OCI-LY1 (cell line): ENCODE measurements at regions not wholly inside any gene's neighbourhood (a gene's known extent, or its start where the extent isn't known, plus 50 kb on each side); places are given as distances from the start of the nearest gene placed in this dataset.

Experiments
- H2AFZ ChIP-seq: fragments of 200-600 bp; sonication (generic), shearing (Covaris generic); 2 replicates; pipeline ENCODE4 v1.6.0; 2014; ENCODE audit warnings: antibody characterized with exemption, mild to moderate bottlenecking, low read length
- H3F3A ChIP-seq: fragments of 200-600 bp; sonication (generic), shearing (Covaris generic); 2 replicates; pipeline ENCODE4 v1.6.0; 2014; ENCODE audit warnings: mild to moderate bottlenecking, antibody characterized with exemption, low read length, moderate library complexity; ENCODE audit not compliant: insufficient read depth
- H3K27ac ChIP-seq: fragments of 200-600 bp; sonication (generic); 2 replicates; pipeline ENCODE4 v1.5.1; 2014; ENCODE audit warnings: low read length, mixed run types, mild to moderate bottlenecking, low read depth; ENCODE audit not compliant: poor library complexity, severe bottlenecking
- H3K27me3 ChIP-seq: fragments of 200-600 bp; sonication (generic); 2 replicates; pipeline ENCODE4 v1.6.0; 2014; ENCODE audit warnings: antibody characterized with exemption, mild to moderate bottlenecking, low read length, moderate library complexity; ENCODE audit not compliant: insufficient read depth
- H3K36me3 ChIP-seq: fragments of 200-600 bp; sonication (generic); 2 replicates; pipeline ENCODE4 v1.6.1; 2014; ENCODE audit warnings: mild to moderate bottlenecking, antibody characterized with exemption, low read length, moderate library complexity, mixed read lengths; ENCODE audit not compliant: insufficient read depth
- H3K4me1 ChIP-seq: fragments of 200-600 bp; sonication (generic); 2 replicates; pipeline ENCODE4 v1.5.1; 2014; ENCODE audit warnings: mild to moderate bottlenecking, low read length, moderate library complexity; ENCODE audit not compliant: insufficient read depth, severe bottlenecking
- H3K4me2 ChIP-seq: fragments of 200-600 bp; sonication (generic), shearing (Covaris generic); 2 replicates; pipeline ENCODE4 v1.6.1; 2014; ENCODE audit warnings: low read length
- H3K4me3 ChIP-seq: fragments of 200-600 bp; sonication (generic); 2 replicates; pipeline ENCODE4 v1.5.1; 2014; ENCODE audit warnings: low read length, low read depth, mild to moderate bottlenecking, mixed read lengths; ENCODE audit not compliant: poor library complexity, severe bottlenecking
- H3K79me2 ChIP-seq: fragments of 200-600 bp; shearing (Covaris generic); 2 replicates; pipeline ENCODE4 v1.6.1; 2016; ENCODE audit warnings: mixed run types, low read length, mixed read lengths; ENCODE audit not compliant: insufficient read depth
- H3K9ac ChIP-seq: fragments of 200-600 bp; sonication (generic), shearing (Covaris generic); 2 replicates; pipeline ENCODE4 v1.6.1; 2014; ENCODE audit warnings: mild to moderate bottlenecking, low read length, mixed read lengths
- H3K9me2 ChIP-seq: fragments of 200-600 bp; sonication (generic), shearing (Covaris generic); 2 replicates; pipeline ENCODE4 v1.6.1; 2014; ENCODE audit warnings: low read depth, mild to moderate bottlenecking, low read length, mixed read lengths
- H3K9me3 ChIP-seq: fragments of 200-600 bp; shearing (Covaris generic); 2 replicates; pipeline ENCODE4 v1.6.1; 2014; ENCODE audit warnings: low read length, mixed read lengths
- H4K20me1 ChIP-seq: fragments of 200-600 bp; sonication (generic), shearing (Covaris generic); 2 replicates; pipeline ENCODE4 v1.6.0; 2016; ENCODE audit warnings: mild to moderate bottlenecking, low read length; ENCODE audit not compliant: insufficient read depth
- CTCF ChIP-seq: fragments of 200-600 bp; sonication (generic), shearing (Covaris generic); IDR thresholded peaks from 2 replicates; pipeline ENCODE4 v1.5.1; 2017; ENCODE audit warnings: mild to moderate bottlenecking, antibody characterized with exemption, low read length, moderate library complexity, mixed read lengths
- EZH2 ChIP-seq: fragments of 200-600 bp; sonication (generic), shearing (Covaris generic); IDR thresholded peaks from 2 replicates; pipeline ENCODE4 v1.8.0; 2017; ENCODE audit warnings: borderline replicate concordance, mixed run types, mild to moderate bottlenecking, antibody characterized with exemption, low read length, moderate library complexity, mixed read lengths

DNA sequence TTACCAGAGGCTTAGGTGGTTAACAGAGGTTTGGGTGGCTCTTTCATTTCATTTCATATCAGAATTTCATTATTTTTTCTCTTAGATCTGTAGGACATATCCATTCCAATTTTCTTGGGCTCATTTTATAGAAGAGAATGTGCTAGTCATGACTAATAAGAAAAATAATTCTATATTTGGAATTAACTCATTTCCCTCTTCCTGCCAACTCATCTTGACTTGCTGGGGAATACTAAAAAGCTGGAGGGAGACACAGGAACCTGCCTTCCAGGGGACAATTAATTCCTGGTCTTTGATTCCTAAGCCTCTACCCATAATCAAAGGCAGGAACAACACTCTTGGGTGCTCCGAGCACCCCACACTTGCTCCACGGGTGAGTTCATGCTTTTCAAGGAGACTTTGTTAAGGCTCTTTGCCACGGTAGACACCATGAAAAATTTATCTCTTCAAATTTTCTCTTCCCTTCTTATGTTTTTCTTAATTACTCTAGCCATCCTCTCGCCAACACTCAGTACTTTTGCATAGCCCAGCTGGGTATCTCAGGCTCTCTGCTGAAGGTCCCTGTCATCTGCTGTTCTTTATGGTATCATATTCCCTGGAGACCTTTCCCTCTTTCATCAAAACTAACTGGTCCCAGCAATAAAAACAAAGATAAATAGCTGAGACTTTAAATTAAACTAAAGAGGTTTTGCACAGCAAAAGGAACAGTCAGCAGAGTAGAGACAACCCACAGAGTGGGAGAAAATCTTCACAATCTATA, 273.9 kb downstream of the NPR3 start:
- TF ChIP-seq EZH2: no peak
- no peak for TF ChIP-seq CTCF
- Histone ChIP-seq H3K27ac (no peak overlapping the region), H3K36me3 (no peaks in the 10 kb centered on the region)

DNA sequence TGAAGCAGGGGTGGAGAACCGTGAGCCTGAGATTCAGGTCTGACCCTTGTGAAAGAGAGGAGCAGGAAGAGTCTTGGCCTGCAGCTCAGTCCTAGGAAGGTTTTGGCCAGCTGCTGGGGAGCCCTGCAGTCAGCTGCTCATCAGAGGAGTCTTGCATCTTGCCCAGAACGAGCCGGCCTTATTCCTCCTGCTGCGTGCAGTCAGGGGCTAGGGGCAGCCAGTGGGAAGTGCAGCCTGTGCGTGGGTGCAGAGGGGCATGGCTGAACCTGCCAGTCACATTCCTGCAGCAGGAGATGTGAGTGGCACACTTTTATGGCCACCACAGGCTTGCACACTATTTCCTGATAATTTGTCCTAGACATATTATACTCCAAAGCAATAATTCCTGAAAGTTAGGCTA, 278.7 kb downstream of the NPR3 start:
- no peaks in the 10 kb centered on the region for H3K36me3 ChIP-seq
- H3K79me2 ChIP-seq: no peaks in the 10 kb centered on the region
- H3K9ac ChIP-seq: no peak overlapping the region
- no peak overlapping the region for H2AFZ ChIP-seq
- H3K4me2 ChIP-seq: no peak overlapping the region
- TF ChIP-seq EZH2 (no peak), CTCF (no peak)
- H3K27ac ChIP-seq: no peak overlapping the region
- no peaks in the 10 kb centered on the region for H3F3A ChIP-seq
- no peaks in the 10 kb centered on the region for H3K9me3 ChIP-seq
- no peaks in the 10 kb centered on the region for H3K27me3 ChIP-seq
- H3K4me1 ChIP-seq: no peaks in the 10 kb centered on the region
- H3K9me2 ChIP-seq: no peaks in the 10 kb centered on the region
- H4K20me1 ChIP-seq: no peaks in the 10 kb centered on the region
- H3K4me3 ChIP-seq: no peak overlapping the region

More for the DNA sequence above, 273.9 kb downstream of the NPR3 start:
- no peak overlapping the region for H3K4me3 ChIP-seq
- no peaks in the 10 kb centered on the region for H3K9me2 ChIP-seq
- H3K9me3 ChIP-seq: no peaks in the 10 kb centered on the region
- H3K27me3 ChIP-seq: no peaks in the 10 kb centered on the region
- no peaks in the 10 kb centered on the region for H3F3A ChIP-seq
- no peak overlapping the region for H3K9ac ChIP-seq
- no peaks in the 10 kb centered on the region for H3K4me1 ChIP-seq
- H3K79me2 ChIP-seq: no peaks in the 10 kb centered on the region
- H4K20me1 ChIP-seq: no peaks in the 10 kb centered on the region
- no peak overlapping the region for H2AFZ ChIP-seq
- H3K4me2 ChIP-seq: no peak overlapping the region

GRCh38 chr5:32990593-32991420, 279.7 kb downstream of the NPR3 start:
- H3K9me3 ChIP-seq: no peaks in the 10 kb centered on the region
- H3K9ac ChIP-seq: no peak overlapping the region
- H3K36me3 ChIP-seq: no peaks in the 10 kb centered on the region
- H3K27me3 ChIP-seq: no peaks in the 10 kb centered on the region
- no peak overlapping the region for H3K4me2 ChIP-seq
- no peak overlapping the region for H2AFZ ChIP-seq
- no peak overlapping the region for H3K27ac ChIP-seq
- H3K4me1 ChIP-seq: no peaks in the 10 kb centered on the region
- no peaks in the 10 kb centered on the region for H3F3A ChIP-seq
- no peaks in the 10 kb centered on the region for H4K20me1 ChIP-seq
- no peak overlapping the region for H3K4me3 ChIP-seq
- no peaks in the 10 kb centered on the region for H3K9me2 ChIP-seq
- no peaks in the 10 kb centered on the region for H3K79me2 ChIP-seq
- TF ChIP-seq EZH2 (no peak), CTCF (no peak)
